ENCODE measurements at regions not wholly inside any gene's neighbourhood (a gene's known extent, or its start where the extent isn't known, plus 50 kb on each side); places are given as distances from the start of the nearest gene placed in this dataset.
"Not testable (repeated sequence)": the region's sequence is repeated elsewhere in the genome, so short reads cannot be mapped to it uniquely, and the experiment has no call there.

DNA sequence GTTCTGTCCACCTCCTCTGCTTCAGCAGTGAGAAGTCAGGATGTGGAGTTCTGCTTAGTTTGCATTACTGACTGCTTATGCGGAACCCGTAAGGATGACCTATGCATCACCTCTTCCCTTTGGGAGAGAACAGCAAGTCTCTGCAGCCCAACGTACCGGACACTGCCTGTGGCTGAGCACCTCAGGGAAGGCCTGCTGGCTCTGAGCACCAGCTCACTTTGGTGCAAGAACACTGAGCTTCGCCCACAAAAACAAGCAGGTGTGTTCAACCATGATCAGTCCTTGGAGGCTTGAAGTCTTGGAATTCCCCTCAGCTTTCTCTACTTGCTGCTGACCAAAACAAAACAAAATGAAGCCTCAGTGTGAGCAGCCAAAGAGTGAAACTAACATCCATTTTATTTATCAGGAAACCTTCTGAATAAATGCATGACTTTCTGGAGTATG is 52.7 kb upstream of the NCK2 start:
- DNase-seq (ENCODE audit: low read depth, low spot score): no peak

DNA sequence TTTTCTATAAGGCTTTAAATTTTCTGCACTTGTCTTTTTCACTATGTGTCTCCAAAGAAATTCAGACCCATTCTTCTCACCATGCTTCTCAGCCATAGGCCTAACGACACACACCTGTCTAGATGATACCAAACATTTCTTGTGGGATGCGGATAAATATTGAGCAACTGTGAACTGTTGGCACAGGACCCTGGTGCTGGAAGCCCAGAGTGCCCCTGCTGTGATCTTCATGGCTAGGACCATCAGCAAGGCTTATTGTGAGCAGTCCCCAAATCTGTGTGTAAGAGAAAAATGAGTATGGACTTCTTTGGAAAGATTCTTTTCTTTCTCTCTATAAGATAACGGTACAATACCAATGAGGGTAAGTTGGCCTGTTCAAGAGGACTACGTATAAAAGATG is 54.1 kb upstream of the NCK2 start:
- no peak for DNase-seq (ENCODE audit: low read depth, low spot score)

GRCh38 chr2:105689484-105689883 is 55.2 kb upstream of the NCK2 start:
- DNase-seq (ENCODE audit: low read depth, low spot score): no peak

GRCh38 chr2:105688946-105689345 is 55.8 kb upstream of the NCK2 start:
- no peak for DNase-seq (ENCODE audit: low read depth, low spot score)

DNA sequence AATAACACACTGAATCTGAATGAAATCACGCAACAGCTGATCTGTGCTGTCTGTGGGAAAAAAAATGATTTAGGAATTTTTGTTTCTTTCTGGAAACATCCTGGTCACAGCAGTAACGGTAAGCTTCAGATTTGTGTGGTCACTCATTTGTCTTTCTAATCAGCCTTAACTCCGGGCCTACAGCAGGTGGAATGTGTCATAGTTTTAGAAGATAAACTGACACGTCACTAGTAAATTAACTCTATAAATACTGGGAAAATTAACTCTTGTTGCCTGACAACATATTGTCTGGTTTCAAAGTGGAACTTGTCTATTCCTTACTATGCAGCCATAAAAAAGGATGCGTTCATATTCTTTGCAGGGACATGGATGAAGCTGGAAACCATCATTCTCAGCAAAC is 58.1 kb upstream of the NCK2 start:
- DNase-seq (ENCODE audit: low read depth, low spot score): no peak

DNA sequence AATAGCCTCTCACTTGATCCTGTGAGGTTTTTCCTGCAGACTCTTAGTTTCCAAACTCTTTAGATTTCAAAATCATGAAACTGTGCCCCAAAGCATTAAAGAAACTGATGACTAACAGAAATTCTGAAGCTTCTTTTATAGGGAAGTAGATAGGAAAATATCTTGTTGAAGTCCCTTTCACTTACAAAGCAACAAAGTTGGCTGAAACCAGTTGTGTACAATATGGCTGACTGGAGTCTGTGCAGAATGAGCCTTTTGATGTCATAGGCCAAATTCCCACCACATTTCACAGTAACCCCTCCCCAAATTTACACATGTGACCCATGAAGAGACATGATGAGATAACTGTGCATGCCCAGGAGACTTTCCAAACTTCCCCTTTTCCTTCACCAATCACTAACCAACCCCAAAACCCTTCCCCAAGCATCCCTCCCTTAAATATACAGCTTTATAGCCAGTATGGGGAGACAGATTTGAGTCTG is 61.7 kb upstream of the NCK2 start:
- no peak for DNase-seq (ENCODE audit: low read depth, low spot score)

DNA sequence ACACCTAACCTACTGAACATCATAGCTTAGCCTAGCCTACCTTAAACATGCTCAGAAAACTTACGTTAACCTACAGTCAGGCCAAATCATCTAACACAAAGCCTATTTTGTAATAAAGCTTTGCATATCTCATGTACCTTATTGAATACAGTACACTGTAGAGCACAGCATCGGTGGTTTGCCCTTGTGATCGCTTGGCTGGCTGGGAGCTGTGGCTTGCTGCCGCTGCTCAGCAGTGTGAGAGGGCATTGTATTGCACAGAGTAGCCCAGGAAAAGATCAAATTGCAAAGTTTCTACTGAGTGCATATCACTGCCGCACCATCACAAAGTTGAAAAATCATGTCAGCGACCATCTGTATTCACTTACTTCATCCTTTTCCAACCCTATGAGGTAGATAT is 62.3 kb upstream of the NCK2 start:
- no peak for DNase-seq (ENCODE audit: low read depth, low spot score)

- no peak for DNase-seq (ENCODE audit: low read depth, low spot score)
Observed at GRCh38 chr2:105681927-105682326, 62.8 kb upstream of the NCK2 start.

DNA sequence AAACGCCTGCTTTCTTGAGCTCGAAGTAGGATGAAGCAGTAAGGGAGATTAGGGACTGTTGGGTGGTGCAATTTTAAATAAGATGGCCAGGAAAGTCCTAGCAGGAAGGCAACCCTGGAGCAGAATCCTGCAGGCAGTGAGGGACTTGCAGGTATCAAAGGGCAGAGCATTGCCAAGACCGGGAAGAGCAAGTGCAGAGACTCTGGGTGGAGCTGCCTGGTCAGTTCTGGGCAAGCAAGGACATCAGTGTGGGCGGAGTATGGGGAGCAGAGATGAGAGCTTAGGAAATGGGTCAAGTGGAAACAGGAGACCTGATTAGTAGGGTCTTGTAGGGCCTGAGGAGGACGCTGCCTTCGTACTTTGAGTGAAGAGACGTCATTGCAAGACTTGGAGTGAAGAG is 64.4 kb upstream of the NCK2 start:
- no peak for DNase-seq (ENCODE audit: low read depth, low spot score)

DNA sequence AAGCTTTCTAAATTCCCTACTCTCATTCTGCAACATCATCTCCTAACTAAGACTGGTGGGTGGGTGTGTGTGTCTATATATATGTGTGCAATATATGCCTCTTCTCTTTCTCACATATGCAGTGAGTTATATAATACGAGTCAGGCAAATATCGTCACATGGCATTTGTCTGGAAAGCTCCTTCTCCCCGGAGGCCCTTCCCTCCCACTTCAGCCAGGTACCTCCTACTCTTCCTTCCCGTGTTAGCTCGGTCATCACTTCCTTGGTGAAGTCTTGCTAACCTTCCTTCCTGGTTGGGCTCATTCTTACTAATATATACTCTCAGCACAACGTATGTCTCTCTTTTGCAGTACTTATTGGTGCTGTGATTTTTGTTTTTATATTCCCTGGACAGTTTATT is 66.4 kb upstream of the NCK2 start:
- DNase-seq (ENCODE audit: low read depth, low spot score): no peak

DNA sequence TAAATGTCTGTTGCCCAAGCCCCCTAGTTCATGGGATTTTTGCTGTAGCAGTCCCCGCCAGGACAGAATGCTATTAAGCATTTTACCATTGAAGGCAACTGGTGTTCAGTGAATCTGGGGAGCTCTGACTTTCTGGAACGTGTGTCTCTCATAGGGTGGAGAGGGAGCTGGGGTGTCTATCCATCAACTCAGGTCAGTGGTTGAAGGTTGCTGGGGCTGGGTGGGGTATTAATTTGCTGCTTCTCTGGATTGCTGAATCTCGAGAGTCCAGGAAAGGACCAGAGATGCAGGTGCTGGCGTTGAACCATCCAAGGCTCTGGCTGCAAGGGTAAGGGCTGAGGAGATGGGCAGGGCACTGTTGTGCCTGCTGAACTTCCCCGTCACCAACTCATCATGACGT is 66.8 kb upstream of the NCK2 start:
- DNase-seq (ENCODE audit: low read depth, low spot score): no peak

GRCh38 chr2:105675841-105676240 is 68.9 kb upstream of the NCK2 start:
- no peak for DNase-seq (ENCODE audit: low read depth, low spot score)

DNA sequence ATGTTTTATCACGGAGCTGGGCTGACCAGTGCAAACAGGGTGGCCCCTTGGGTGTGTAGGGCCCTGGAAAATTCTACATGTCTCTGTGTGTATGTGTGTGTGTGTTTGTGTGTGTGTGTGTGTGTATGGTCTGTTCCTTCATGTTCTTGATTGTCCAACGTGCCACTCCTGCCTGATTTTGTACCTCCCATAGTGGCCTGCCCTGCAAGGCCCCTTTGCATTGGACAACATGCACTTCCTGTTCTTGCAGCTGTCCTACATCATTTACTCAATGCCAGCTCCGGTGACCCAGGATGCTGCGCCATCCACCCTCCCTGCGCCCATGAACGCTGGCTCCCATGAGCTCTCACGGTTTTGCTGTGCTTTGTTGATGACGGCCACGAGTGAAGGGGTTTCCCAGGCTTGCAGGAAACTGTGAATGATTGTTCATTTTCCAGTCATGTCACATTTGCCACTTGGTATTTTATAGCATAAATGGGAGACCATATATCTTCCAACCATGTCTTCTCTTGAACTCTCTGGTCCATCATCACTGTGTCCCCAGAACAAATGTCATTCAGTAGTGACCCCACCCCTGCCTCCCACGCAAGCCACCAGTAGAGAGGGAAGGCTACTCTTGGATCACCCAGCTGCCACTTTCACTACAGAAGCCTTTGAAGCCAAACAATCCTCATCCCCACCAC is 69.7 kb upstream of the NCK2 start:
- DNase-seq (ENCODE audit: low read depth, low spot score): no peak

DNA sequence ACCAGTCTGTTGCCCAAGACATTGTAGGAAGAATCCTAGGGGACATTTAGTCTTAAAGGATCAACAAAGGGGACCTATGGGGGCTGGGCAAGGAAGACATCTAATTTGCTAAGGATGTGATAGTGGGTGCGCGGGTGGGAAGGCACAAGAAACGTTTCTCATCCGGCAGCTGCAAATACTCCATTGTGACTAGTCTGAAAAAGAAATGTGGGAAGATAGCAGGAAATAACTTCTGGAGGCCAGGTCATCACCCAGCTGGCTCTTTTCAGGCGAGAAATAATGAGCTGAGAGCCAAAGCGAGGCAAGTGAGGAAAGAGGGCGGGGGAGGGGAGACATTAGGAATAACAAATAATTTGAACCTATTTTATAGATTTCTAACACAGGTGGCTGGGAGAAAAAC is 70.3 kb upstream of the NCK2 start:
- DNase-seq (ENCODE audit: low read depth, low spot score): no peak

- no peak for DNase-seq (ENCODE audit: low read depth, low spot score)
Observed at GRCh38 chr2:105671156-105671555, 73.6 kb upstream of the NCK2 start.

DNA sequence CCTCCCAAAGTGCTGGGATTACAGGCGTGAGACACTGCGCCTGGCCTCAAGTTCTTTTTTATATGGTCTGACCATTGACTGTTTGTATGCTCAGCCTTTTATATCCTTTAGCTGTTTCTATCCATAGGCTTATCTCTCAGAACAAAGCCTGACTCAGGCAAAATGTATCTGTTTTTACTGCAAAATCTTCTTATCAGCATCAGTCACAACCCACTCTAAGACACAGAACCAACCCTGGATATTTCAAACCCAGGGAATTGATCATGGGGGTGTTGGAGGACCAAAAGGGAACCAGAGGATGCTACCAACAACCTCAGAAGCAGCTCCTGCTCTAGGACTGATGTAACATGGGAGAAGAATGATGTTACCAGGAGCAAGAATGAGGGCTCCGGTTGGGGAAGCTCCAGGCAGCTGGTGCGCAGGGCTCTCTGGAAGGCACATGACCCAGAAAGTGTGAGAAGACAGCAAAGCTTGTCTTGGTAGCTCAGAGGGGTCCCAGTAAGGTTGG is 75.3 kb upstream of the NCK2 start:
- DNase-seq (ENCODE audit: low read depth, low spot score): no peak

DNA sequence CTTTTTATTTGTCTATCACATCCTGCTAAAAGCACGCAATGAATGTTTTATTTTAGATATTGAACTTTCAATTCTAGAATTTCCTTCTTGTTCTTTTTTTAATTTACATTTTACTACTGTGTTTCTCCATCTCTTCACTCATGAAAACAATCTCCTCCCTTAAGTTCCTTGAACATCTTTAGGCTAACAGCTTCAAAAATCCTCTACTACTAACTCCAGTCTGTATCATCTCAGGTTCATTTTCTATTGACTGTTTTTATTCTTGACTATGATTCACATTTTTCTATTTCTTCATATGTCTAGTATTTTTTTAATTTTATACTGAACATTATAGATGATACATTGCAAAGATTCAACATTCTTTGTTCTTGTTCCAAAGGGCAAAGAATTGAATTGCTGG is 79.2 kb upstream of the NCK2 start:
- DNase-seq (ENCODE audit: low read depth, low spot score): no peak

- no peak for DNase-seq (ENCODE audit: low read depth, low spot score)
Observed at GRCh38 chr2:105660489-105660888, 84.2 kb upstream of the NCK2 start.

GRCh38 chr2:105655723-105656606 is 88.7 kb upstream of the NCK2 start:
- DNase-seq (ENCODE audit: low read depth, low spot score): not testable (repeated sequence)

GRCh38 chr2:105655244-105655643 is 89.5 kb upstream of the NCK2 start:
- no peak for DNase-seq (ENCODE audit: low read depth, low spot score)

GRCh38 chr2:105654474-105655004 is 90.2 kb upstream of the NCK2 start:
- no peak for DNase-seq (ENCODE audit: low read depth, low spot score)

- no peak for DNase-seq (ENCODE audit: low read depth, low spot score)
Observed at GRCh38 chr2:105653302-105653701, 91.4 kb upstream of the NCK2 start.
